ENCODE measurements at regions not wholly inside any gene's neighbourhood (a gene's known extent, or its start where the extent isn't known, plus 50 kb on each side); places are given as distances from the start of the nearest gene placed in this dataset.

DNA sequence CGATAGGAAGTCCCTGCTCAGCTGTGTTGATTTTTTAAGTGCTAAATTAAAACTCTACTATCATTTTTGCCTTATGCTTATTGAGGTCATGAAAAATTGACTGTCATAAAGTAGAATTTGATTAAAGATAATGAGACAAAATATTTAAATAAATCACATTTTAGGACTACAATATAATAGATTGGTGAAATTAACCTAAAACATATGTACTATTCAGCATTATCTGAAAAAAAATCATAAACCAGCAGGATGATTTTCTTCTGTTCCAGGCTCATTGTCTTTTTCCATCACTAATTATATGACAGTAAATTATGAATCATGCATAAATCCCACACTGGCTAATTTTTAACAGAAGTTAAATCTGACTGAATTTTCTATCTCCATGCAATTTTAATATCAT lies 373.6 kb upstream of the NRSN1 start:
- CTCF ChIA-PET = no interaction called here
- Mint-ChIP-seq H3K27me3 (ENCODE audit: insufficient read depth, unreplicated experiment) (no peaks in the 10 kb centered on the region), H3K9me3 (ENCODE audit: unreplicated experiment) (no peaks in the 10 kb centered on the region), H3K27ac (ENCODE audit: low read depth, unreplicated experiment) (no peak overlapping the region), H3K36me3 (ENCODE audit: insufficient read depth, unreplicated experiment) (no peaks in the 10 kb centered on the region), H3K4me1 (ENCODE audit: insufficient read depth, unreplicated experiment) (no peaks in the 10 kb centered on the region), H3K4me3 (ENCODE audit: unreplicated experiment) (no peak overlapping the region)
- BruUV-seq (replicated peaks) = no TSS peak
- intact Hi-C loops (cut with micrococcal nuclease) = no loop called here
- POLR2A ChIA-PET = no interaction called here
- TF ChIP-seq, protein P1, sequence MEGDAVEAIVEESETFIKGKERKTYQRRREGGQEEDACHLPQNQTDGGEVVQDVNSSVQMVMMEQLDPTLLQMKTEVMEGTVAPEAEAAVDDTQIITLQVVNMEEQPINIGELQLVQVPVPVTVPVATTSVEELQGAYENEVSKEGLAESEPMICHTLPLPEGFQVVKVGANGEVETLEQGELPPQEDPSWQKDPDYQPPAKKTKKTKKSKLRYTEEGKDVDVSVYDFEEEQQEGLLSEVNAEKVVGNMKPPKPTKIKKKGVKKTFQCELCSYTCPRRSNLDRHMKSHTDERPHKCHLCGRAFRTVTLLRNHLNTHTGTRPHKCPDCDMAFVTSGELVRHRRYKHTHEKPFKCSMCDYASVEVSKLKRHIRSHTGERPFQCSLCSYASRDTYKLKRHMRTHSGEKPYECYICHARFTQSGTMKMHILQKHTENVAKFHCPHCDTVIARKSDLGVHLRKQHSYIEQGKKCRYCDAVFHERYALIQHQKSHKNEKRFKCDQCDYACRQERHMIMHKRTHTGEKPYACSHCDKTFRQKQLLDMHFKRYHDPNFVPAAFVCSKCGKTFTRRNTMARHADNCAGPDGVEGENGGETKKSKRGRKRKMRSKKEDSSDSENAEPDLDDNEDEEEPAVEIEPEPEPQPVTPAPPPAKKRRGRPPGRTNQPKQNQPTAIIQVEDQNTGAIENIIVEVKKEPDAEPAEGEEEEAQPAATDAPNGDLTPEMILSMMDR (IDR thresholded peaks at IDR 0.05; ENCODE audit: unreplicated experiment) = no peak
- DNase-seq (ENCODE audit: unreplicated experiment) = no peak

DNA sequence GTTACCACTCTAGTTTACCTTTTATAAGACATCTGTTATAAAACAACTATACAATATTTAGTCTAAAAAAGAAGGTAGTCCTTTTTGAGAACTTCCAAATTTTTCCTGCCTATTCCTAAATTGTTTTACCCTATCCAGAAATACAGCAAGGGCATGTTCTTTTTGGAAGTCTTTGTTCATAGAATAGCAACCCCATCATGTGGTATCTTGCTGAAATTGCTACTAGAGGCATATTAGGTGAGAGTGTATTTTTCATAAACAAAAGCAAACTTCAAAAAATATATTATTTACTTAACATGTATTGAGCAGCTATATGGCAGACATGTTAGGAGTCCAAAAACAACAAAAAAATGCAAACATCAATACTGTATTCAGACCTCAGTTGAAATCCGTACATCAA lies 371.8 kb upstream of the NRSN1 start:
- intact Hi-C loops (cut with micrococcal nuclease) = no loop called here
- peak; percentile 2 for DNase-seq (ENCODE audit: unreplicated experiment)
- no peak overlapping the region for H3K4me3 Mint-ChIP-seq (ENCODE audit: unreplicated experiment)
- no TSS peak for BruUV-seq (replicated peaks)
- H3K4me1 Mint-ChIP-seq (ENCODE audit: insufficient read depth, unreplicated experiment) = no peaks in the 10 kb centered on the region
- TF ChIP-seq, protein P1 (IDR thresholded peaks at IDR 0.05; ENCODE audit: unreplicated experiment) = peak; percentile 6
- ChIA-PET CTCF (interaction anchor here (0.6 to 1.6 kb wide), 3 partner anchors 9 to 253 kb away, joined by 3 to 6 read pairs (median 3); no protein-coding TSS in a partner anchor), POLR2A (no interaction called here)
- H3K27me3 Mint-ChIP-seq (ENCODE audit: insufficient read depth, unreplicated experiment) = no peaks in the 10 kb centered on the region
- no peaks in the 10 kb centered on the region for H3K9me3 Mint-ChIP-seq (ENCODE audit: unreplicated experiment)
- H3K36me3 Mint-ChIP-seq (ENCODE audit: insufficient read depth, unreplicated experiment) = no peaks in the 10 kb centered on the region
- no peak overlapping the region for H3K27ac Mint-ChIP-seq (ENCODE audit: low read depth, unreplicated experiment)

DNA sequence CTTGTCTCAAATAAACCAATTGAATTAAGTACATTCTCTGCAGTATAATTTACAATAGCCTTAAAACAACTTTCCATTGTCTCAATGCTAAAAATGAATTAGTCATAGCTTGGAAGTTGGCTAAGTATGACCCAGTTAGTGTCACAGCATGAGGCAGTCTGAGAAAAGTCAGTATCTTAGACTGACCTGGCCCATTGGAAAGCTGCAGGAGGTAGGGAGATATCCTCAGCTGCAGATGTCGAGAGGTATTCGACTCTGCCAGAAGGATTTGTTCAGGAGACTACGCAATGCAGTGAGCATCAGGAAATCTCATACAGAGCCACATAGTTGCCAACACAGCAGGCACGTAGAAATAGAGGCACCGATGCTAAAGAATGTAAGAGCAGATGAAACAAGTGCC lies 350.9 kb upstream of the NRSN1 start:
- CTCF ChIA-PET = interaction anchor here (0.6 kb wide), 1 partner anchor 20 kb away, joined by 3 read pairs; no protein-coding TSS in a partner anchor
- TF ChIP-seq, protein P1 (IDR thresholded peaks at IDR 0.05; ENCODE audit: unreplicated experiment) = no peak
- BruUV-seq (replicated peaks) = no TSS peak
- intact Hi-C loops (cut with micrococcal nuclease) = no loop called here
- H3K27ac Mint-ChIP-seq (ENCODE audit: low read depth, unreplicated experiment) = no peak overlapping the region
- no peaks in the 10 kb centered on the region for H3K36me3 Mint-ChIP-seq (ENCODE audit: insufficient read depth, unreplicated experiment)
- POLR2A ChIA-PET = no interaction called here
- DNase-seq (ENCODE audit: unreplicated experiment) = peak; percentile 1
- no peaks in the 10 kb centered on the region for H3K4me1 Mint-ChIP-seq (ENCODE audit: insufficient read depth, unreplicated experiment)
- H3K4me3 Mint-ChIP-seq (ENCODE audit: unreplicated experiment) = no peak overlapping the region
- H3K27me3 Mint-ChIP-seq (ENCODE audit: insufficient read depth, unreplicated experiment) = no peaks in the 10 kb centered on the region
- no peaks in the 10 kb centered on the region for H3K9me3 Mint-ChIP-seq (ENCODE audit: unreplicated experiment)

DNA sequence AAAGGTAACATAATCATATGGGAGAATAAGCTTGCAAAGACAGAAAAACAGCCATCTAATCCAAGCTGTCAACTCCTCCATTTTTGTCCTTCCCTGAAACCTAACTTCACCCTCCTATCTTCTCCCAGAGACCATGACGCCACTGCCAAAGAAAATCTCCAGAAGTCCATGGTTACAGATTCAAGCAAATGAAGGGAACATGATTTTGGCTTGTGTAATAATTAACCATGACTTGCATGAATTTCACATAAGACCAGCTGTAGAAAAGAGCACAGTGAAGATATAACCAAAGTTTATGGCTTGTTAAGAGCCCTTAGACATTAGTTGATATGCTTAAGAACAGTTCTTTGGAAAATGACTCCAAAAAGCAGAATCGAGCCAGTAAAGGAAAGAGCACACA lies 342.1 kb upstream of the NRSN1 start:
- TF ChIP-seq, protein P1 (IDR thresholded peaks at IDR 0.05; ENCODE audit: unreplicated experiment) = no peak
- intact Hi-C loops (cut with micrococcal nuclease) = no loop called here
- Mint-ChIP-seq H3K9me3 (ENCODE audit: unreplicated experiment) (no peaks in the 10 kb centered on the region), H3K27ac (ENCODE audit: low read depth, unreplicated experiment) (no peak overlapping the region), H3K36me3 (ENCODE audit: insufficient read depth, unreplicated experiment) (no peaks in the 10 kb centered on the region), H3K4me1 (ENCODE audit: insufficient read depth, unreplicated experiment) (no peaks in the 10 kb centered on the region), H3K27me3 (ENCODE audit: insufficient read depth, unreplicated experiment) (no peaks in the 10 kb centered on the region), H3K4me3 (ENCODE audit: unreplicated experiment) (no peak overlapping the region)
- ChIA-PET CTCF (no interaction called here), POLR2A (interaction anchor here (0.6 kb wide), 1 partner anchor 196 kb away, joined by 3 read pairs; no protein-coding TSS in a partner anchor)
- DNase-seq (ENCODE audit: unreplicated experiment) = no peak
- BruUV-seq (replicated peaks) = no TSS peak
